K562 (cell line): ENCODE measurements at regions not wholly inside any gene's neighbourhood (a gene's known extent, or its start where the extent isn't known, plus 50 kb on each side); places are given as distances from the start of the nearest gene placed in this dataset.

Source experiments
- ATAC-seq: fragments of 200-7000 bp; cut with Tn5 transposase; 3 replicates; pipeline ENCODE4 v1.9.1; 2020; ENCODE audit warnings: moderate library complexity
- BruUV-seq: library from RNA; stranded (reverse); fragments of 400-500 nt; replicated peaks from 2 replicates; lab custom pipeline; 2021; lab: Mats Ljungman, UMichigan
- CTCF ChIA-PET: fragments of 300-600 bp; formaldehyde crosslinking; extraction: SDS; loops from one replicate; lab custom pipeline; 2021; ENCODE audit warnings: low intra/inter-chr PET ratio; lab: Yijun Ruan, JAX
- POLR2A ChIA-PET: fragments of 300-600, 350-650 bp; sonication (Branson Sonifier 250); formaldehyde crosslinking; extraction: SDS; loops from one replicate; lab custom pipeline; 2021; ENCODE audit warnings: antibody characterized with exemption, inconsistent platforms; lab: Yijun Ruan, JAX
- DNase-seq, 4 experiments: peaks; one replicate each; pipeline versions ENCODE4 v3.0.0 to v3.0.0-alpha.2; 2011 to 2018; ENCODE audit warnings: low spot score in 3 of 4, mixed read lengths in 3 of 4; ENCODE audit errors: extremely low read depth in 1 of 4
- FAIRE-seq: peaks from 2 replicates; lab custom pipeline; 2011; peaks lifted over from hg19 to GRCh38; lab: Jason Lieb, UNC
- H2AFZ ChIP-seq: 2 replicates; pipeline ENCODE4 v1.6.0; 2011; ENCODE audit warnings: low read depth, low read length, control low read depth, inconsistent platforms
- H3K27ac ChIP-seq: fragments of 200-600 bp; 3 replicates; pipeline ENCODE4 v1.8.0; 2011; ENCODE audit warnings: low read depth, mild to moderate bottlenecking, control low read depth, inconsistent platforms, low read length, moderate library complexity, mixed read lengths; ENCODE audit errors: extremely low read depth
- H3K27me3 ChIP-seq, 2 experiments: fragments of 300-600 bp in 1 of 2; 2 replicates in 1 of 2; 3 replicates in 1 of 2; pipeline versions ENCODE4 v1.6.0 to v1.8.0; 2011; ENCODE audit warnings: inconsistent platforms in 2 of 2, low read length in 2 of 2, mild to moderate bottlenecking in 1 of 2, mixed read lengths in 1 of 2, moderate library complexity in 1 of 2; ENCODE audit not compliant: control insufficient read depth in 2 of 2, insufficient read depth in 2 of 2
- H3K36me3 ChIP-seq: fragments of 300-600 bp; 3 replicates; pipeline ENCODE4 v1.8.0; 2011; ENCODE audit warnings: mild to moderate bottlenecking, low read length, inconsistent platforms; ENCODE audit not compliant: control insufficient read depth, insufficient read depth
- H3K4me1 ChIP-seq, 2 experiments: fragments of 200-600 bp in 1 of 2; replicated peaks in 1 of 2; 2 replicates in 1 of 2; 3 replicates in 1 of 2; pipeline versions ENCODE4 v1.5.1 to v1.8.0; 2011; ENCODE audit warnings: inconsistent platforms in 2 of 2, low read length in 2 of 2, mild to moderate bottlenecking in 1 of 2, mixed read lengths in 1 of 2, moderate library complexity in 1 of 2; ENCODE audit not compliant: control insufficient read depth in 2 of 2, insufficient read depth in 2 of 2
- H3K4me2 ChIP-seq: 2 replicates; pipeline ENCODE4 v1.6.1; 2011; ENCODE audit warnings: low read length, control low read depth, inconsistent platforms, mixed read lengths; ENCODE audit not compliant: insufficient read depth
- H3K4me3 ChIP-seq: fragments of 200-600 bp; sonication (generic), shearing (Covaris generic); 2 replicates; pipeline ENCODE4 v1.5.1; 2016; ENCODE audit warnings: control low read depth, inconsistent platforms
- H3K79me2 ChIP-seq: fragments of 200-600 bp; 3 replicates; pipeline ENCODE4 v1.8.0; 2011; ENCODE audit warnings: low read length, inconsistent platforms; ENCODE audit not compliant: control insufficient read depth, insufficient read depth
- H3K9ac ChIP-seq, 2 experiments: 2 replicates each; pipeline versions ENCODE4 v1.6.0 to v1.6.1; 2011; ENCODE audit warnings: low read depth in 2 of 2, low read length in 2 of 2, control low read depth in 1 of 2, inconsistent platforms in 1 of 2, mild to moderate bottlenecking in 1 of 2, mixed read lengths in 1 of 2; ENCODE audit not compliant: insufficient read depth in 1 of 2
- H3K9me1 ChIP-seq: one replicate; pipeline ENCODE4 v1.6.0; 2011; ENCODE audit warnings: inconsistent platforms, mild to moderate bottlenecking, low read length, moderate library complexity; ENCODE audit not compliant: control insufficient read depth, insufficient read depth
- H3K9me3 ChIP-seq: replicated peaks from 2 replicates; pipeline ENCODE4 v1.5.1; 2011; ENCODE audit warnings: low read depth, low read length, inconsistent platforms; ENCODE audit not compliant: control insufficient read depth, insufficient read depth
- H4K20me1 ChIP-seq: replicated peaks from 2 replicates; pipeline ENCODE4 v1.6.1; 2011; ENCODE audit warnings: low read length, inconsistent platforms, mixed read lengths; ENCODE audit not compliant: control insufficient read depth, insufficient read depth
- CREM ChIP-seq: IDR thresholded peaks from 2 replicates; pipeline ENCODE4 v1.6.1; 2014; ENCODE audit warnings: antibody characterized with exemption, low read depth
- CTCF ChIP-seq, 3 experiments: IDR thresholded peaks in 2 of 3; conservative IDR thresholded peaks in 1 of 3; 2 replicates each; pipeline ENCODE4 v1.5.1; 2011 to 2012; ENCODE audit warnings: low read length in 3 of 3, mild to moderate bottlenecking in 3 of 3, control low read depth in 2 of 3, improper control_type of control experiment in 1 of 3, inconsistent platforms in 1 of 3, low read depth in 1 of 3, mixed read lengths in 1 of 3, moderate library complexity in 1 of 3; ENCODE audit not compliant: insufficient read depth in 2 of 3
- DMBX1 ChIP-seq: fragments of 250-450 bp; sonication (Bioruptor Pico); IDR thresholded peaks from 2 replicates; pipeline ENCODE4 v1.8.0; 2022; ENCODE audit warnings: inconsistent platforms, mild to moderate bottlenecking, moderate library complexity, borderline replicate concordance
- GTF2A2 ChIP-seq: IDR thresholded peaks from 2 replicates; pipeline ENCODE4 v1.6.1; 2016; ENCODE audit warnings: mild to moderate bottlenecking, missing genetic modification characterization, missing compliant biosample characterization
- HNRNPK ChIP-seq: fragments of 200-400 bp; formaldehyde crosslinking; IDR thresholded peaks from one replicate; pipeline ENCODE4 v1.6.1; 2018; ENCODE audit warnings: mild to moderate bottlenecking, low read depth, low read length; ENCODE audit not compliant: poor library complexity, severe bottlenecking
- SRSF1 ChIP-seq: fragments of 200-400 bp; formaldehyde crosslinking; IDR thresholded peaks from 2 replicates; pipeline ENCODE4 v1.6.1; 2017; ENCODE audit warnings: mild to moderate bottlenecking, low read depth, low read length, moderate library complexity
- ZNF134 ChIP-seq: fragments of 250-450 bp; sonication (Bioruptor Pico); conservative IDR thresholded peaks from 2 replicates; pipeline ENCODE4 v1.4.0; 2020
- ZNF592 ChIP-seq: fragments of 450-650 bp; IDR thresholded peaks from 2 replicates; pipeline ENCODE4 v1.6.1; 2017; ENCODE audit warnings: antibody characterized with exemption, mild to moderate bottlenecking
- WGBS: fragments of 100-300 bp; shearing (Covaris generic); methylation state at CpG from one replicate; pipeline ENCODE4 v1.1.6; 2016; ENCODE audit warnings: low coverage, mixed read lengths; ENCODE audit not compliant: insufficient coverage; ENCODE audit errors: missing lambda C conversion rate; 5-methylcytosine and 5-hydroxymethylcytosine counted together
- in situ Hi-C: fragments of 300-500 bp; cut with MboI; formaldehyde crosslinking; loops from 4 replicates; pipeline ENCODE4 v1.15.0; 2018; ENCODE audit warnings: inconsistent platforms, mixed read lengths
- intact Hi-C: fragments of 100-400 bp; cut with micrococcal nuclease; formaldehyde crosslinking; loops from 2 replicates; pipeline ENCODE4 v1.14.2; 2022

- ChIA-PET POLR2A (no interaction called here), CTCF (no interaction called here)
- H3K9me3 ChIP-seq, result no peaks in the 10 kb centered on the region
- BruUV-seq, result no TSS peak
- in situ Hi-C loops, result no loop called here
- H3K27me3 ChIP-seq, result peaks cover 26 to 49% of the 10 kb centered on the region in 2 experiments; a peak in 4 of 5 replicates
- no peaks in the 10 kb centered on the region for H3K79me2 ChIP-seq
- H3K27ac ChIP-seq, result no peak overlapping the region
- no peak overlapping the region for H3K4me3 ChIP-seq
- WGBS, result 22% methylated on average over 20 of the region's 22 CpGs
- no peak for TF ChIP-seq HNRNPK
- no peak for TF ChIP-seq GTF2A2 (tag)
- no peak for TF ChIP-seq CTCF (IDR thresholded peaks at IDR 0.05 in 2 of 3, conservative IDR thresholded peaks at IDR 0.05 in 1 of 3; ENCODE audit: insufficient read depth in 2 of 3, low read depth in 1 of 3, low read length in 3 of 3)
- TF ChIP-seq SRSF1, result no peak
- no peak for TF ChIP-seq DMBX1 (CRISPR knock-in tag)
- TF ChIP-seq CREM, result no peak
- no peak for TF ChIP-seq ZNF592
- TF ChIP-seq ZNF134 (CRISPR knock-in tag), result no peak
- no peak for DNase-seq
- no peaks in the 10 kb centered on the region for H3K36me3 ChIP-seq
- intact Hi-C loops, result no loop called here
- ATAC-seq, result no peak
- peaks cover 0 to 6% of the 10 kb centered on the region in 2 experiments; a peak in 1 of 5 replicates for H3K4me1 ChIP-seq
- no peak for FAIRE-seq
- H3K9ac ChIP-seq, result no peak overlapping the region
- H3K4me2 ChIP-seq, result no peak overlapping the region
- H4K20me1 ChIP-seq, result peaks cover 7% of the 10 kb centered on the region
- no peak overlapping the region for H2AFZ ChIP-seq
- peaks cover 5% of the 10 kb centered on the region for H3K9me1 ChIP-seq
These were observed 62.8 kb upstream of the FAM20C start for GRCh38 chr7:129366-130221.
